IMR-90 (cell line): ENCODE measurements at regions not wholly inside any gene's neighbourhood (a gene's known extent, or its start where the extent isn't known, plus 50 kb on each side); places are given as distances from the start of the nearest gene placed in this dataset.

ENCODE experiments used
- ATAC-seq: fragments of 200-7000 bp; cut with Tn5 transposase; 2 replicates; pipeline ENCODE4 v1.9.1; 2020; ENCODE audit warnings: low read depth, mild to moderate bottlenecking, moderate library complexity
- BruUV-seq: library from RNA; stranded (reverse); fragments of 400-500 nt; replicated peaks from 2 replicates; lab custom pipeline; 2021; lab: Mats Ljungman, UMichigan
- CTCF ChIA-PET: fragments of 300-600 bp; formaldehyde crosslinking; extraction: SDS; loops from one replicate; lab custom pipeline; 2021; ENCODE audit warnings: antibody characterized with exemption; lab: Yijun Ruan, JAX
- POLR2A ChIA-PET: fragments of 300-600 bp; sonication (Branson Sonifier 250); formaldehyde crosslinking; loops from one replicate; lab custom pipeline; 2022; ENCODE audit warnings: antibody characterized with exemption; ENCODE audit not compliant: unreplicated experiment; lab: Charles Lee
- DNase-seq: peaks from one replicate; pipeline ENCODE4 v3.0.0; 2013
- H2AFZ ChIP-seq: replicated peaks from 2 replicates; pipeline ENCODE3; 2013; ENCODE audit warnings: low read length, mild to moderate bottlenecking; ENCODE audit not compliant: poor library complexity
- H2AK5ac ChIP-seq: 2 replicates; pipeline ENCODE4 v1.6.1; 2013; ENCODE audit warnings: low read depth, low read length, inconsistent platforms
- H2AK9ac ChIP-seq: replicated peaks from 2 replicates; pipeline ENCODE3; 2013; ENCODE audit warnings: mild to moderate bottlenecking, low read depth, low read length, moderate library complexity; ENCODE audit not compliant: poor library complexity
- H2BK120ac ChIP-seq: 2 replicates; pipeline ENCODE4 v1.6.1; 2013; ENCODE audit warnings: low read depth, low read length, inconsistent platforms
- H2BK15ac ChIP-seq: 3 replicates; pipeline ENCODE4 v1.6.1; 2013; ENCODE audit warnings: low read depth, low read length, inconsistent platforms
- H2BK20ac ChIP-seq: 2 replicates; pipeline ENCODE4 v1.6.1; 2013; ENCODE audit warnings: low read depth, mild to moderate bottlenecking, inconsistent platforms, low read length, moderate library complexity
- H2BK5ac ChIP-seq: 2 replicates; pipeline ENCODE4 v1.6.1; 2013; ENCODE audit warnings: mild to moderate bottlenecking, low read depth, low read length, inconsistent platforms; ENCODE audit not compliant: poor library complexity, severe bottlenecking
- H3K14ac ChIP-seq: replicated peaks from 2 replicates; pipeline ENCODE4 v1.6.1; 2013; ENCODE audit warnings: low read depth, low read length, inconsistent platforms
- H3K18ac ChIP-seq: 2 replicates; pipeline ENCODE4 v1.6.1; 2013; ENCODE audit warnings: low read depth, low read length, control low read depth
- H3K23ac ChIP-seq: 2 replicates; pipeline ENCODE4 v1.6.1; 2013; ENCODE audit warnings: low read depth, low read length, inconsistent platforms
- H3K27ac ChIP-seq: 2 replicates; pipeline ENCODE4 v1.5.1; 2013; ENCODE audit warnings: mild to moderate bottlenecking, control low read depth, low read length; ENCODE audit not compliant: insufficient read depth
- H3K27me3 ChIP-seq: 2 replicates; pipeline ENCODE4 v1.6.1; 2013; ENCODE audit warnings: low read length; ENCODE audit not compliant: control insufficient read depth, insufficient read depth
- H3K36me3 ChIP-seq: 2 replicates; pipeline ENCODE4 v1.6.1; 2013; ENCODE audit warnings: low read length, mixed read lengths; ENCODE audit not compliant: control insufficient read depth, insufficient read depth
- H3K4ac ChIP-seq: 2 replicates; pipeline ENCODE4 v1.6.1; 2013; ENCODE audit warnings: low read depth, low read length, inconsistent platforms
- H3K4me1 ChIP-seq: 2 replicates; pipeline ENCODE4 v1.6.1; 2013; ENCODE audit warnings: low read length, mixed read lengths; ENCODE audit not compliant: control insufficient read depth, insufficient read depth
- H3K4me2 ChIP-seq: 2 replicates; pipeline ENCODE4 v1.6.1; 2013; ENCODE audit warnings: low read depth, mild to moderate bottlenecking, control low read depth, low read length, moderate library complexity
- H3K4me3 ChIP-seq: 2 replicates; pipeline ENCODE4 v1.5.1; 2013; ENCODE audit warnings: low read depth, mild to moderate bottlenecking, control low read depth, low read length, moderate library complexity; ENCODE audit not compliant: insufficient read depth
- H3K56ac ChIP-seq: 2 replicates; pipeline ENCODE4 v1.6.1; 2013; ENCODE audit warnings: low read length, inconsistent platforms; ENCODE audit not compliant: insufficient read depth; ENCODE audit errors: extremely low read depth
- H3K79me1 ChIP-seq, 2 experiments: 2 replicates each; pipeline ENCODE4 v1.6.1; 2013; ENCODE audit warnings: low read length in 2 of 2, inconsistent platforms in 1 of 2, low read depth in 1 of 2
- H3K9ac ChIP-seq: 2 replicates; pipeline ENCODE4 v1.6.1; 2013; ENCODE audit warnings: low read depth, low read length, control low read depth
- H3K9me1 ChIP-seq: 2 replicates; pipeline ENCODE4 v1.6.1; 2013; ENCODE audit warnings: low read length, inconsistent platforms; ENCODE audit not compliant: insufficient read depth
- H3K9me3 ChIP-seq: 2 replicates; pipeline ENCODE4 v1.6.1; 2013; ENCODE audit warnings: low read length; ENCODE audit not compliant: control insufficient read depth, insufficient read depth
- H4K20me1 ChIP-seq: 2 replicates; pipeline ENCODE4 v1.6.1; 2013; ENCODE audit warnings: low read length, inconsistent platforms; ENCODE audit not compliant: insufficient read depth
- H4K5ac ChIP-seq: 2 replicates; pipeline ENCODE4 v1.6.1; 2013; ENCODE audit warnings: mild to moderate bottlenecking, low read depth, low read length, control low read depth
- H4K8ac ChIP-seq, 2 experiments: 2 replicates each; pipeline ENCODE4 v1.6.1; 2013; ENCODE audit warnings: low read depth in 2 of 2, low read length in 2 of 2, control low read depth in 1 of 2, inconsistent platforms in 1 of 2
- H4K91ac ChIP-seq: 2 replicates; pipeline ENCODE4 v1.6.1; 2013; ENCODE audit warnings: low read depth, low read length, inconsistent platforms; ENCODE audit not compliant: insufficient read depth
- NFE2L2 ChIP-seq: fragments of 150-350 bp; IDR thresholded peaks from 2 replicates; pipeline ENCODE4 v1.6.1; 2016; ENCODE audit warnings: low read depth, mild to moderate bottlenecking, low read length
- RFX5 ChIP-seq: IDR thresholded peaks from 2 replicates; pipeline ENCODE4 v1.8.0; 2012; ENCODE audit warnings: low read depth, mild to moderate bottlenecking, low read length, moderate library complexity
- SMC3 ChIP-seq: fragments of 150-350 bp; IDR thresholded peaks from 2 replicates; pipeline ENCODE4 v1.6.1; 2016; ENCODE audit warnings: low read depth, mild to moderate bottlenecking, antibody characterized with exemption, low read length, moderate library complexity
- dilution Hi-C: fragments of 300-500 bp; cut with HindIII; formaldehyde crosslinking; loops from one replicate; pipeline ENCODE4 v1.14.3; 2018; ENCODE audit warnings: low sequenced_read_pairs; ENCODE audit not compliant: unreplicated experiment
- in situ Hi-C: fragments of 300-500 bp; cut with MboI; formaldehyde crosslinking; loops from 3 replicates; pipeline ENCODE4 v1.14.3; 2019; ENCODE audit warnings: low sequenced_read_pairs, inconsistent platforms, mixed read lengths
- intact Hi-C: fragments of 100-400 bp; cut with micrococcal nuclease; formaldehyde crosslinking; loops from 2 replicates; pipeline ENCODE4 v1.10.0; 2022
- TF ChIP-seq, protein P1 (sequence below): fragments of 150-350 bp; IDR thresholded peaks from 2 replicates; pipeline ENCODE4 v1.6.1; 2016; ENCODE audit warnings: low read depth, mild to moderate bottlenecking, low read length, moderate library complexity, borderline replicate concordance

DNA sequence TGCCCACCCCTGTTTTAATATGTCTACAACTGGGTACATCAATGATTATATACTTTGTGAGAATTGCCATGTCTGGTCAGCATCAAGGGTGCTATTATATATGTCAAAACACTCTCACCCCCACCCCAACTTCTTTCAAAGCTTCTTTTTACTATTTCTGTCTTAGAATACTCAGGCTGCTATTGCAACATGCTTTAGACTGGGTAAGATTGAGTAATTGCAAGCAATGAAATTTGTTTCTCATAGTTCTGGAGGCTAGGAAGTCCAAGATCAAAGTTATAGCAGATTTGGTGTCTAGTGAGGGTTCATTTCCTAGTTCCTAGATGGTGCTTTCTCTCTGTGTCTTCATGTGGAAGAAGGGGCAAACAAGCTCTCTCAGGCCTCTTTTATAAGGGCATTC lies 100.5 kb upstream of the KCNK1 start:
- Histone ChIP-seq H4K20me1 (no peaks in the 10 kb centered on the region), H3K27ac (no peak overlapping the region), H4K5ac (no peak overlapping the region), H3K79me1 (no peaks in the 10 kb centered on the region), H3K9me3 (peaks cover 13% of the 10 kb centered on the region), H2BK5ac (no peak overlapping the region), H2BK15ac (no peak overlapping the region), H3K4me2 (no peak overlapping the region), H3K23ac (no peak overlapping the region), H4K8ac (no peak overlapping the region), H2BK20ac (no peak overlapping the region), H3K4ac (no peak overlapping the region), H3K4me1 (no peaks in the 10 kb centered on the region), H3K56ac (no peak overlapping the region), H4K91ac (no peak overlapping the region), H2BK120ac (no peak overlapping the region), H3K4me3 (no peak overlapping the region), H2AFZ (no peak overlapping the region), H3K9me1 (no peaks in the 10 kb centered on the region), H3K9ac (no peak overlapping the region), H3K36me3 (no peaks in the 10 kb centered on the region), H3K27me3 (no peaks in the 10 kb centered on the region), H3K18ac (no peak overlapping the region), H2AK5ac (no peak overlapping the region), H2AK9ac (no peak overlapping the region), H3K14ac (no peak overlapping the region)
- ChIA-PET POLR2A (no interaction called here), CTCF (no interaction called here)
- in situ Hi-C loops (no loop called here), dilution Hi-C loops (no loop called here), intact Hi-C loops (no loop called here)
- BruUV-seq: no TSS peak
- DNase-seq: no peak
- TF ChIP-seq NFE2L2 (no peak), RFX5 (no peak), SMC3 (no peak)
- TF ChIP-seq, protein P1, sequence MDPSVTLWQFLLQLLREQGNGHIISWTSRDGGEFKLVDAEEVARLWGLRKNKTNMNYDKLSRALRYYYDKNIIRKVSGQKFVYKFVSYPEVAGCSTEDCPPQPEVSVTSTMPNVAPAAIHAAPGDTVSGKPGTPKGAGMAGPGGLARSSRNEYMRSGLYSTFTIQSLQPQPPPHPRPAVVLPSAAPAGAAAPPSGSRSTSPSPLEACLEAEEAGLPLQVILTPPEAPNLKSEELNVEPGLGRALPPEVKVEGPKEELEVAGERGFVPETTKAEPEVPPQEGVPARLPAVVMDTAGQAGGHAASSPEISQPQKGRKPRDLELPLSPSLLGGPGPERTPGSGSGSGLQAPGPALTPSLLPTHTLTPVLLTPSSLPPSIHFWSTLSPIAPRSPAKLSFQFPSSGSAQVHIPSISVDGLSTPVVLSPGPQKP: no peak
- ATAC-seq: no peak
